ENCODE measurements at regions not wholly inside any gene's neighbourhood (a gene's known extent, or its start where the extent isn't known, plus 50 kb on each side); places are given as distances from the start of the nearest gene placed in this dataset.

- no peak for FAIRE-seq
- Histone ChIP-seq H3K4me2 (ENCODE audit: control insufficient read depth, insufficient read depth) (no peak overlapping the region), H4K20me1 (ENCODE audit: control insufficient read depth, insufficient read depth) (no peaks in the 10 kb centered on the region), H3K27ac (ENCODE audit: control insufficient read depth, insufficient read depth) (no peak overlapping the region), H3K9me3 (replicated peaks; ENCODE audit: control insufficient read depth, insufficient read depth, low read length) (no peaks in the 10 kb centered on the region), H3K4me1 (ENCODE audit: control insufficient read depth, insufficient read depth, low read length) (no peaks in the 10 kb centered on the region), H3K27me3 (replicated peaks in 1 of 2; ENCODE audit: control insufficient read depth in 2 of 2, insufficient read depth in 2 of 2, low read length in 1 of 2) (no peaks in the 10 kb centered on the region), H2AFZ (ENCODE audit: control insufficient read depth, low read depth, low read length) (no peak overlapping the region), H3K4me3 (no peak overlapping the region), H3K36me3 (ENCODE audit: control insufficient read depth in 2 of 2, insufficient read depth in 2 of 2, low read length in 1 of 2) (no peaks in the 10 kb centered on the region), H3K79me2 (ENCODE audit: control insufficient read depth, insufficient read depth, low read length) (no peaks in the 10 kb centered on the region), H3K9ac (ENCODE audit: control insufficient read depth, insufficient read depth, low read length) (no peak overlapping the region)
- ATAC-seq = no peak
- TF ChIP-seq HSF1 (IDR thresholded peaks at IDR 0.05; ENCODE audit: low read depth, low read length) (no peak), MYB (IDR thresholded peaks at IDR 0.05; ENCODE audit: borderline replicate concordance, low read depth, low read length) (no peak)
- intact Hi-C loops (cut with micrococcal nuclease; ENCODE audit: unreplicated experiment) = no loop called here
- in situ Hi-C loops (cut with MboI) = no loop called here
- DNase-seq (ENCODE audit: low read depth, low spot score) = no peak
- ChIA-PET POLR2A (no interaction called here), CTCF (interaction anchor here (0.6 to 1.7 kb wide), 3 partner anchors 9 to 258 kb away, joined by 3 to 5 read pairs (median 5); no protein-coding TSS in a partner anchor), SMC1A (ENCODE audit: uncharacterized antibody, unreplicated experiment) (no interaction called here), RAD21 (ENCODE audit: unreplicated experiment) (interaction anchor here (1.0 kb wide), 1 partner anchor 35 kb away, joined by 3 read pairs; no protein-coding TSS in a partner anchor)
- 17% methylated on average over 2 of the region's 2 CpGs for WGBS (ENCODE audit: insufficient coverage, insufficient replicate concordance, low lambda C conversion rate, missing lambda C conversion rate)
- no TSS peak for BruUV-seq (replicated peaks)
Measured at GRCh38 chr14:58760121-58760520, 122.4 kb downstream of the DACT1 start.

- no peak for ATAC-seq
- TF ChIP-seq NFXL1 (IDR thresholded peaks at IDR 0.05; ENCODE audit: borderline replicate concordance) (no peak), REST (IDR thresholded peaks at IDR 0.05; ENCODE audit: low read depth, low read length) (no peak), IRF3 (IDR thresholded peaks at IDR 0.05) (no peak), MTA2 (IDR thresholded peaks at IDR 0.05; ENCODE audit: low read depth) (no peak), SKIL (IDR thresholded peaks at IDR 0.05; ENCODE audit: low read depth, poor library complexity, severe bottlenecking) (no peak), WRNIP1 (IDR thresholded peaks at IDR 0.05; ENCODE audit: borderline replicate concordance, low read depth, low read length) (no peak), IRF4 (IDR thresholded peaks at IDR 0.05; ENCODE audit: low read depth, low read length) (no peak)
Measured at GRCh38 chr14:58762629-58763028, 124.9 kb downstream of the DACT1 start.

More at GRCh38 chr14:58762629-58763028, 124.9 kb downstream of the DACT1 start:
- ChIA-PET RAD21 (ENCODE audit: unreplicated experiment) (no interaction called here), POLR2A (interaction anchor here (0.6 to 1.1 kb wide), 2 partner anchors 11 to 104 kb away, joined by 3 read pairs; no protein-coding TSS in a partner anchor), SMC1A (ENCODE audit: uncharacterized antibody, unreplicated experiment) (interaction anchor here (1.0 to 1.6 kb wide), 3 partner anchors 10 to 261 kb away, joined by 4 to 7 read pairs (median 4); no protein-coding TSS in a partner anchor), CTCF (no interaction called here)
- Histone ChIP-seq H3K4me2 (ENCODE audit: control insufficient read depth, insufficient read depth) (no peak overlapping the region), H3K4me3 (no peak overlapping the region), H3K27me3 (replicated peaks in 1 of 2; ENCODE audit: control insufficient read depth in 2 of 2, insufficient read depth in 2 of 2, low read length in 1 of 2) (no peaks in the 10 kb centered on the region), H3K9me3 (replicated peaks; ENCODE audit: control insufficient read depth, insufficient read depth, low read length) (no peaks in the 10 kb centered on the region), H3K79me2 (ENCODE audit: control insufficient read depth, insufficient read depth, low read length) (no peaks in the 10 kb centered on the region), H3K9ac (ENCODE audit: control insufficient read depth, insufficient read depth, low read length) (no peak overlapping the region), H2AFZ (ENCODE audit: control insufficient read depth, low read depth, low read length) (no peak overlapping the region), H3K27ac (ENCODE audit: control insufficient read depth, insufficient read depth) (no peak overlapping the region), H3K4me1 (ENCODE audit: control insufficient read depth, insufficient read depth, low read length) (no peaks in the 10 kb centered on the region), H4K20me1 (ENCODE audit: control insufficient read depth, insufficient read depth) (no peaks in the 10 kb centered on the region), H3K36me3 (ENCODE audit: control insufficient read depth in 2 of 2, insufficient read depth in 2 of 2, low read length in 1 of 2) (no peaks in the 10 kb centered on the region)
- FAIRE-seq (no peak), DNase-seq (ENCODE audit: low read depth, low spot score) (no peak)
- in situ Hi-C loops (cut with MboI) (no loop called here), intact Hi-C loops (cut with micrococcal nuclease; ENCODE audit: unreplicated experiment) (no loop called here)
- no TSS peak for BruUV-seq (replicated peaks)
- 39% methylated on average over 1 of the region's 1 CpG for WGBS (ENCODE audit: insufficient coverage, insufficient replicate concordance, low lambda C conversion rate, missing lambda C conversion rate)

Measured in GM12878 (cell line).